ENCODE measurements at regions not wholly inside any gene's neighbourhood (a gene's known extent, or its start where the extent isn't known, plus 50 kb on each side); places are given as distances from the start of the nearest gene placed in this dataset.

DNA sequence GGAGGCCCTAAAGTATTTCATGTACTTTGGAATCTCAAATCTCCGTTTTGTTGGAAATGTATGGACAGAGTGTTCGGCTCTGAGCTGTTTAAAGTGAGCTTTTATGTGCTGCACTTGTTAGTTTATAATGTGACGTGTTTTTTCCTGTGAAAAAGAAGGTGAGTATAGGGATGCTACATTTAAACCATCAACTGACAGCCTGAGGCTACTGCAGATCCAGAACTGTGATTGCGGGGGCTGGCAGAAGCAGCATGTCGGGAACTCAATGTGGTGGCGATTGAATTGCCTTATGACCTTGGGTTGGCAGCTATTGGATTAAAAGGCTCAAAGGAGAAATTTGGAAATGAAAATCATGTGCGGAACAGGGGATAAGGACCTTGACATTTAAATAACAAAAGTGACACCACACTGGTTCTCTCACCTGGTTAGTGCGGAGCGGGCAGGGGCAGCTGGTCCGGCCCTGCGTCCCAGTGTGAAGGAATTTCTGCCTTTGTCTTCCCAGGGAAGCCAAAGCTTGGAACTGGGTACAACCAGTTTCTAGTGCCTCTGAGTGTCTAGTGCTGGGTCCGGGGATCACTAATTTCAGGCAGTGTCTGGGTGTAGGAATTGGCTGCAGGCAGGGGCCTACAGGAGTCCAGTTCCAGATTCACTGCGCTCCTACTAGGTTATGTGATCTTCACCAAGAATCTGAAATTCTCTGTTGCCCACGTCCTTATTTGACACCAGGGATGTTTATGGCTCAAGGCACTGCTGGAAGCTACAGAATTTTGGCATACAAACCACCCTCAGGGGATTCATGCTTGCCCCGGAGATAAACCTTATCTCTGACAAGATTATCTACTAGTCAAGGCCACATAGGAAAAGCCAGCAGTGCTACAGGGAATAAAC, 120.7 kb upstream of the ERCC6L2 start:
- DNase-seq, result no peak

DNA sequence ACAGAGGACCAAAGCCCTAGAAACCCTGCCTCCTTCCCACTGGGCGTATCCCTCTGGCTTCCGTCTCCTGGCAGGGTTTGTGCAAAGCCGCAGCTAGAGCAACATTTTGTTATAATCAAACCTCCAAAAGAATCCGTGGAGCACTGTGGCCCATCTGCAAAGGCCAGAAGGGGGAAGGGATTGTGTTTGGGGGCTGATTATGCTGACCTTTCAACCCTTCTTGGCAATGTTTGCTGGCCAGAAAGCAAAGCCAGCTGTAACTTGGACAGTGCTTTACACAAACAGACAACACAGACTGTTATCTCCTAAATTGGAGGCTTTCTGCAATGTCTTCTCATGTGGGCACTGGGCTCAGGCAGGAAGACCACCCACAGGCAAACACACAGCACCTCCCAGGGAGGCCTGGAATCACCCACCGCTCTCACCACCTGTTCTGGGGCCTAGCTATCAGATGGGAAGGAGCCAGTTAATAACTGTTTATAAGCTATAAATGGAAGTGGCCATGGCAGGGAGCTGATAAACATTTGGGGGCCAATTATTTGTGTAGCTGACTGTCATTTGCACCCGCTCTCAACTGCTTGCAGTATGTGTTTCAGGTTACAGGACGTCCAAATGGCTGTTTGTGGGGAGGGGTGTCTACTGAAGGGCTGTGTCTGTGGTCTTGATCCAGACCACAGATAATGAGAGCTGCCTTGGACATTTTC, 121.6 kb upstream of the ERCC6L2 start:
- no peak for DNase-seq

GRCh38 chr9:95752129-95752731, 123.3 kb upstream of the ERCC6L2 start:
- DNase-seq, result no peak

DNA sequence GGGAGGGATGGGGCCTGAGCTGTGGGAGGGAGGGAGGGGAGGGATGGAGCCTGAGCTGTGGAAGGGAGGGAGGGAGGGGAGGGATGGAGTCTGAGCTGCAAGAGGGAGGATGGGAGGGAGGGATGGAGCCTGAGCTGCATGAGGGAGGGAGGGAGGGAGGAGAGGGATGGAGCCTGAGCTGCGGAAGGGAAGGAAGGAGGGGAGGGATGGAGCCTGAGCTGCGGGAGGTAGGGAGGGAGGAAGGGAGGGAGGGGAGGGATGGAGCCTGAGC, 124.0 kb upstream of the ERCC6L2 start:
- DNase-seq, result no peak

DNA sequence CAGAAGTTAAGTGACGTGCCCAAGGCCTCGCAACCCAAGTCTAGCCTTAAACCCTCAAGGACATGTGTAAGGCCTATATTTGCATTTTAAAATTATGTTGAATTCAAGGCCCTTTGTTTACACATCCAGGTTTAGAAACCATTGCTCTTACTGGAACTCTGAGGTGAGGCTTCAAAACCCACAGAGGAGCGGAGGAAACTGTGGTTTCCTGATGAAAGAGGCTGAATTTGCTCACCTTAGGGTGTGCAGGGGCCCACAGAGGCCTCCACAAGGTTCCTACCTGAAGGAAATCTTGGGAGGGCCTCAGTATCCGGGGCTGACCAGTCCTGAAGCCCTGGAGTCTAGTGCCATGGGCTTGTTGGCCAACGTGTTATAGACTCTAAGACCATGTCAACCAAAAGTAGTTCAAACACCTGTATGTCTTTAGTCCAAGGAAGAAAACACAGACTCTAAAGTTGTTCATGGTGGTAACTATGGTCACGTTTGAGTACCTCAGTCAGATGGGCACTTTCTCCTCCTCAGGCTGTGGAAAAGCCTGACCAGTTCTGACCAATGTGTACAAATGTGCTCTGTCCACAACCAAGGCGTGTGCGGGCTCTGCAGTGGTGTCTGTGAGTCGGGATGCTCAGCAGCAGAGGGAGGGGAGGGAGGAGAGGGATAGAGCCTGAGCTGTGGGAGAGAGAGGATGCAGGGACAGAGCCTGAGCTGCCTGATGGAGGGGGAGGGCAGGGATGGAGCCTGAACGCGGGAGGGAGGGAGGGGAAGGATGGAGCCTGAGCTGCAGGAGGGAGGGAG, 124.6 kb upstream of the ERCC6L2 start:
- DNase-seq, result peak; percentile 52

DNA sequence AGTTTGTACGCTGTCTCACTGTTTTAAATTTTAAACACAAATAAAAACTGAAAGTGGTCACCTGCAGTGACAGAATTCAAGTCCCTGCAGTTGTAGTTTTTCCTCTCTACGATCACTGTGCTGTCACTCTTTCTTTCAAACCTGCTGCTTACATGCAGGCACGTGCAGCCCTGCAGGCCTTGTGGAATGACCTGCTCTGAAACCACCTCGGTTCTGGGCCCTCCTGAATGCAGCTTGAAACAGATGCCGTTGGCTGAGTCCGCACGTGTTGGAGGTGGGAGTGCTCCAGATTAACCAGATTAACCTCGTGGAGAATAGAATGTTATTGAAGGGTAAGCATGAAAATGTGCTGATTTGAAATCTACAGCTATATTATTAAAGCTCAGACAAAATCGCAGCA, 126.0 kb upstream of the ERCC6L2 start:
- DNase-seq, result no peak

DNA sequence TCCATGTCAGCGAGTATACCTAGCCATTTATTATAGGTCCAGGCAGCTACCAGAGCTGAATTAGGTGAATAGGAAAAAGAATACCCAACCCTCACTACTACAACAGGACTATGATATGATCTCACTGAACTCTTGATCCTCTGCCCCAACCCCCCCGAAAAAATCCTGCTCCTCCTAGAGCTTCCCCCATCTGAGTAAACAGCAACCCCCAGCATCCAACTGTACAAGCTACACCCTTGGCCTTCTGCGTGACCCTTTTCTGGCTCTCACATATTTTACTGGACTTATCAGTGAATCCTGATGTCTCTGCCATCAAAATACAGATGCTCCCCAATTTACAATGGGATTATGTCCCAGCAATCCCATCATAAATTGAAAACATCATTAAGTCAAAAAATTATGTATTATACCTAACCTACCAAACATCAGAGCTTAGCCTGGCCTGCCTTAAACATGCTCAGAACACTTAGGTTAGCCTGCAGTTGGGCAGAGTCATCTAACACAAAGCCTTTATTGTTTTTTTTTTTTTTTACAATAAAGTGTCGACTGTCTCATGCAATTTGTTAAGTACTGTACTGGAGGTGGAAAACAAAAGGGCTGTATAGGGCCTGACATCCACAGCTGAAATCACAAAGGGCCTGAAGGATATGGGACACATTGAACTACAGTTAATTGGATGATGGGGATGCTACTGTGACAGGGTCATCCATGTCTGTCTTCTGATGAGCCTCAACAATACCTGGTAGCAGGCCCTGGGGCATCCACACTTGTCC, 128.9 kb upstream of the ERCC6L2 start:
- no peak for DNase-seq

DNA sequence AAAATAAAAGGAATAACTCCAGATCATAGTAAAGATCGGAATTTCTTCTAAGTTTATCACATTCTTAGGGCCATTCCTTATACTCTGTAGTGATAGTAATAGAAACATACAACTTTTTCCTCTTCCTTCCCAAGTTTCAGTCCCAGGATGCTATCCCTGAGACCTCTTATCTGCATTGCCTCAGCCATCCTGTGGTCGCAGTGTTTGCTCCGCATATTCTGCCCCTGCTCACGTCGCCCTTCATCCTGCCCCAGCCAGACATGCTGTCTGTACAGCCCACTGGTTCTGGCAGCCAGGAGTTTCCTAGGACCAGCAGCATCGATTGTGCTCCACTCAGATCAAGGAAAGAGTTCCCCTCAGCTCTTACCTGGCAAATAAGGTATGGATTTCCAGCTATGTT, 132.7 kb upstream of the ERCC6L2 start:
- DNase-seq, result no peak

DNA sequence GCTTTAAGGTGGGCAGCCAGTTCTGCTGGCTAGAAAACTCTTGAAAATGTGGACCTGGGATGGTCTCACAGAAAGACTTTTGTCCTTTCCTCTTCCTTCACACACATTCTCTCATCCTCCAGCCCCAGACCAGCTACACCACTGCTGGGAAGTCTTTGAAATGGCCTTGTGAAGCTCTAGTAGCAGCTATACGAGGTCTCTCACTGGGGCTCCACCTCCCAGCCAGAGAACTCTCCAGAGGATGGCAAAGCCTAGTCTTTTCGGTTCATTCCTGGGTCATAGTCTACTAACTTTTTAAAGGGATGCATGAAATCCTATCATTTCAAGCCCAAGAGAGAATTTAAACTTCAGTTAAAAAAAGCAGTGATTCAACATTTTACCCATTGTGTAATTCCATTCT, 133.9 kb upstream of the ERCC6L2 start:
- no peak for DNase-seq

DNA sequence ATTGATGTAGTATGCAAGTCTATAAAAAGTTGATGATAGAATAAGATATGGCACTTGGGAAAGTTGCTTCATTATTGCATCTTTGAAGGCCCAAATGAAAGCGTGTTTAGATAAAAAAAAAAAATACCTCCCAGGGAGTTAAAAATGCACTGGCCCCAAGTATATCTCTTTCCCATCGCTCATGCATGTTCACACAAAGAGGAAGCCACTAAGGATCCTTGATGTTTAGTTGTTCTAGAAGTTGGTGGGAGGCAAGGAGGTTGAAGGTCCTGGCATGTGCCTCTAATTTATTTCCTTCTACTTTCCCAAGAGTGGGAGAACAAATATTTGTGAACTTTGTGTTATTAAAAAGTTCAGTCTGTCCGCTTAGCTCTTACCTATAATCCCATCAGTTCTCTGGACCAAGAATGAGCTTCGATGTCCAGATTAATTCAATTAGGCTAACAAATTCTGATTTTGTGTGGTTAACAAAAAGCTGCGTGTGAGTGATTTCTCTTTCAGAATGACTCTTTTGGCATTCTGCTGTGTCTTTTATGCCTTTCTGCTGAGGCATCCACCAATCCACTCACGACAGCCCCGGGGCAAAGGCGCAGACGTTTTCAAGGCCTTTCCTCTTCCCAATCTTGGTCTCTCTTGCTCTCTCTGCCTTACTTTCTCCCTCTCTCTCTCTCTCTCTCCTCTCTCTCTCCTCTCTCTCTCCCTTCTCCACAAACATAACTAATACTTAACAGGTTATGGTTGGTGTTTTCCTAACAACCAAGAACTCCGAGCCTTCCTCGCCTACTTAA, 135.1 kb upstream of the ERCC6L2 start:
- no peak for DNase-seq

- no peak for DNase-seq
These were observed 137.1 kb upstream of the ERCC6L2 start for GRCh38 chr9:95738438-95738837.

- no peak for DNase-seq
These were observed 138.5 kb upstream of the ERCC6L2 start for GRCh38 chr9:95736891-95737522.

- DNase-seq, result peak; percentile 16
These were observed 139.1 kb upstream of the ERCC6L2 start for GRCh38 chr9:95736370-95736769.

DNA sequence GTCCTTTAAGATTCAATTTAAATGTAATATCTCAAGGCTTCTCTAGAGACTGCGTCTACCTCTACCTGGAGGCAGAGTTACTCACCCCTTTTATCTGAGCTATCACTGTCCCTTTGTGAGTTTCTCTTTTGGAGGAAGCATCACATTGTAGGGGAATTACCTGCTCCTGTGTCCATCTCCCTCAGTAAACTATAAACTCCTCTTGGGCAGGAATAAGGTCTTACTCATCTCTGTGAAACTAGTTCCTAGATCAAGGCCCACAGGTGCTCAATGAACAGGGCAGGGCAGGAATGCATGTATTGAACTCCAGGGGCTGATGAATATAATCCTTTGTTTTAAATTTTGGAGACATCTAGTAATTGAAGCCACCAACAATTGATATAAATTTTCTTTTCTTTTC, 139.8 kb upstream of the ERCC6L2 start:
- no peak for DNase-seq

DNA sequence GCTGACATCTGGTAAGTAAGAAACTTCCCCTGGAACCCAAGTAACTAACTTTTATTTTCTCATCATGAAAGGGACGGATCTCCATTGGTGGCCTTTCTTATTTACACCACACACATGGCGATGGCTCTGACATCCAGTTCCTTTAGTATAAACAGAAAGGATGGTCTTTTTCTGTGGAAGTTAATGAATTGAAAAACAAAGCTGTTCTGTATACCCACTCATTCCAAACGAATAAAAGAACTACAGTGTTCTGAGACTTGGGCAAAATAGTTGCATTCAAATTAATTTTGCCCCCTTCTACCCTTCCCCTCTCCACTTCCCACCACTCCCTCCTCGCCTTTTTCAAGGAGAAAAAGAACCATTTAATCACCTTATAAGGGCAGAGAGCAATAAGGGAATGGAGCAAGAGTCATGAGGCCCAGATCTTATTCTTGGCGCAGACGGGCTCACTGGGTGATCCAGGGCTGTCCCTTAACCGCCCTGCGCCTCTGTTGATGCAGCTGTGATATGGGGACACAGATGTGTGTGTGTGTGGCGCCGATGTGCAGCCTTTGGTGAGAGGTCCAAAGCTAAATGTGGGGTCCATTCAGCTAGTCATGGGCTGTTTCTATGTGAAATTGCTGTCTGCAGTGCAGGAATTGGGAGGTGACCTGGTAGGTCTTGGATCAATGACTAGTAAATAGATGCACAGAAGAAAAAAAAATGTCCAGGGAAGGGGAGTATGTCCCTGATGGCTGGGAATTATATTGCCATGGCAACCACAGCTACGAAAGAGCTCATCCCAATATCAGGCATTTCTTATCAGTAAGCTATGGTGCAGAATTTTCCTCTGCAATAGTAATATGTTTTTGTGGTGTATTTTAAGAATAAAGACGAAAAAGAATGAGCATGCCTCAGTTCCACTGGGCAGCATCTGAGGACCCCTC, 141.5 kb upstream of the ERCC6L2 start:
- no peak for DNase-seq

DNA sequence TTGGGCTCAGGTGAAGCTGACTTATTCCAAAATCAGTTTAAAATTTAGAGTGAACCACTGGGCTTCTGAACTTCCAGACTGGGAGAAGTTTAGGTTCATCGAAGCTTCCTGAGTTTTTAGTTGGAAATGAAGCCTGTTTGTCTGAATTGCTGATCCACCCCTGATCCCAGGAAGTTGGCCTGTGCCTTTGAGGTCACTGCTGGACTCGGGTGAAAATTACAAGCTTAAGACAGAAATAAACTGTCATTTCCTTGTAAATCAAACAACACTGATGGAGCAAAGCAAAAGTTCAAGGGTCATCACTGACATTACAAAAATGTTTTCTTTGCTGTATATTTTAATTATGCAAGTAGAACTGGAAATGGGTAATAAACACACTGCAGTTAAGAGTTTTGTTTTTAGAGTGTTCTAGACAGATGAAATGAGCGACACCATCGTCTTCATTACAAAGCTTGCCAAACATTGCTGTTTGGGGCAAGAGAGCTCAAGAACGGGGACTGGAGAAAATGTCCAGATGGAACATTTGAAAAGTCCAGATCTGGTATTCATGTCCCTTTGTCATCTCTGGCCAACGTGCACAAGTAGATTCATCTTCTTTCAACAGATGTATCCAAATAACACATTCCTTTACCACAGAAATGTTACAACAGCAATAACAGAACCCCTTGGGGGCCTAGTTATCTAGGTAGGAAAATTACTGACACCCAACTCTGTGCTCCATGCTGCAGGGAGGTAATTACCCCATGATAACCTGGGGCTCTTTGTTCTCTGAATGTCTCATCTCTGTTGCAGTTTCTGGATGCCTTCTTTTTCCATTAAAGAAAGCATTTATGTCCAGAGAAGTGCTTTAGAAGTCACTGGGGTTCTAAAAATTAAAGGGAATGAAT, 142.4 kb upstream of the ERCC6L2 start:
- DNase-seq, result no peak

GRCh38 chr9:95731876-95732275, 143.6 kb upstream of the ERCC6L2 start:
- DNase-seq, result no peak

DNA sequence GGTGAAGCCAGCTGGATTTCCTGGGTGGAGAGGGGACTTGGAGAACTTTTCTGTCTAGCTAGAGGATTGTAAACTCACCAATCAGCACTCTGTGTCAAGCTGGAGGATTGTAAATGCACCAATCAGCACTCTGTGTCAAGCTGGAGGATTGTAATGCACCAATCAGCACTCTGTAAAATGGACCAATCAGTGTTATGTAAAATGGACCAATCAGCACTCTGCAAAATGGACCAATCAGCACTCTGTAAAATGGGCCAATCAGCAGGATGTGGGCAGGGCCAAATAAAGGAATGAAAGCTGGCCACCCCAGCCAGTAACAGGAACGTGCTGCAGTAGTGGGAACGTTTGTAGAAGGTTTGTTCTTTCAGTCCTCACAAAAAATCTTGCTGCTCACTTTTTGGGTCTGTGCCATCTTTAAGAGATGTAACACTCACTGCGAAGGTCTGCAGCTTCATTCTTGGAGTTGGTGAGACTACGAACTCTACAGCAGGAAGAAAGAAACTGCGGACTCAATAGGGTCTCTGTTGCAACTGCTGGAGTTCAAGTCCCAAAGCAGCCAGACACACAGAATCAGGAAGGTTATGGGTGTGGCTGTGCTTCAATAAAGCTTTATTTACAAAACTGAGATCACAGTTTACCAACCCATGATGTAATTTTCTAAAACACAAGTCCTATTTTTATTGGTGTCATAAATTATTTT, 145.7 kb upstream of the ERCC6L2 start:
- DNase-seq, result no peak
